ENCODE measurements at regions not wholly inside any gene's neighbourhood (a gene's known extent, or its start where the extent isn't known, plus 50 kb on each side); places are given as distances from the start of the nearest gene placed in this dataset.

- no peak for ATAC-seq
- no TSS peak for BruUV-seq (replicated peaks)
- H2AFZ ChIP-seq (ENCODE audit: low read depth, low read length, poor library complexity, severe bottlenecking), result no peak overlapping the region
- no peak for TF ChIP-seq EGR1 (IDR thresholded peaks at IDR 0.05; ENCODE audit: low read depth)
- no peak for TF ChIP-seq CBX3 (IDR thresholded peaks at IDR 0.05; ENCODE audit: low read depth)
- TF ChIP-seq EZH2phosphoT487 (IDR thresholded peaks at IDR 0.05; ENCODE audit: borderline replicate concordance), result no peak
- no peak for TF ChIP-seq JUND (IDR thresholded peaks at IDR 0.05)
- TF ChIP-seq MAX (IDR thresholded peaks at IDR 0.05), result no peak
- no peak for TF ChIP-seq FOSL1 (IDR thresholded peaks at IDR 0.05; ENCODE audit: low read depth)
- no peak for TF ChIP-seq CTCF (IDR thresholded peaks at IDR 0.05 in 2 of 3, conservative IDR thresholded peaks at IDR 0.05 in 1 of 3; ENCODE audit: borderline replicate concordance in 1 of 3, insufficient read depth in 1 of 3, low read depth in 2 of 3, low read length in 2 of 3)
- TF ChIP-seq REST (IDR thresholded peaks at IDR 0.05; ENCODE audit: low read depth), result no peak
- TF ChIP-seq SRF (IDR thresholded peaks at IDR 0.05; ENCODE audit: low read depth), result no peak
- no peak for TF ChIP-seq TCF7L2 (IDR thresholded peaks at IDR 0.05; ENCODE audit: borderline replicate concordance, extremely low read depth, insufficient read depth, insufficient read length)
- no peak for TF ChIP-seq POLR2A (IDR thresholded peaks at IDR 0.05; ENCODE audit: borderline replicate concordance, extremely low read depth, insufficient read depth, insufficient read length)
- TF ChIP-seq POLR2AphosphoS5 (IDR thresholded peaks at IDR 0.05; ENCODE audit: low read depth, low read length), result no peak
- TF ChIP-seq ZNF274 (IDR thresholded peaks at IDR 0.05; ENCODE audit: low read depth, low read length), result no peak
- TF ChIP-seq SIN3A (IDR thresholded peaks at IDR 0.05; ENCODE audit: low read depth), result no peak
- TF ChIP-seq CEBPB (IDR thresholded peaks at IDR 0.05; ENCODE audit: low read depth), result no peak
- no peak for TF ChIP-seq EZH2 (IDR thresholded peaks at IDR 0.05)
- no peak for TF ChIP-seq ATF3 (IDR thresholded peaks at IDR 0.05)
- TF ChIP-seq ZFX (IDR thresholded peaks at IDR 0.05), result no peak
- no peak for TF ChIP-seq ELF1 (IDR thresholded peaks at IDR 0.05; ENCODE audit: borderline replicate concordance, low read depth)
- H3K79me2 ChIP-seq (ENCODE audit: insufficient read depth, low read length), result no peaks in the 10 kb centered on the region
- H3K27me3 ChIP-seq (ENCODE audit: insufficient read depth, low read length), result no peaks in the 10 kb centered on the region
- no peaks in the 10 kb centered on the region; the same call in 1 of the 2 replicates for H3K9me2 ChIP-seq (ENCODE audit: insufficient read depth)
- H3K27ac ChIP-seq (ENCODE audit: low read depth, low read length), result no peak overlapping the region
- no peaks in the 10 kb centered on the region for H4K20me1 ChIP-seq (ENCODE audit: insufficient read depth)
- H3K4me2 ChIP-seq (ENCODE audit: low read length), result no peak overlapping the region
- RAD21 ChIA-PET (ENCODE audit: low non-redundant PET in 1 of 2, low total read pairs in 2 of 2, uncharacterized antibody in 2 of 2, unreplicated experiment in 2 of 2), result no interaction called here
- POLR2A ChIA-PET, result no interaction called here
- intact Hi-C loops (cut with micrococcal nuclease), result no loop called here
- H3K9me3 ChIP-seq (ENCODE audit: control insufficient read depth in 1 of 2, insufficient read depth in 1 of 2, low read depth in 1 of 2, low read length in 2 of 2), result no peaks in the 10 kb centered on the region
- no peak for DNase-seq (ENCODE audit: low read depth, low spot score)
- H3K9ac ChIP-seq (ENCODE audit: low read length), result no peak overlapping the region
- no peaks in the 10 kb centered on the region for H3K36me3 ChIP-seq (ENCODE audit: control insufficient read depth in 1 of 2, insufficient read depth in 2 of 2, low read length in 2 of 2)
- no peak overlapping the region for H3K4me3 ChIP-seq (replicated peaks in 1 of 2; ENCODE audit: low read depth in 1 of 2, low read length in 2 of 2)
- H3K4me1 ChIP-seq (ENCODE audit: control insufficient read depth in 1 of 2, insufficient read depth in 2 of 2, low read length in 2 of 2), result peaks cover 0 to 7% of the 10 kb centered on the region in 2 experiments; a peak in 1 of 4 replicates
- CTCF ChIA-PET, result no interaction called here
Observed at GRCh38 chr4:95714571-95714970, 125.3 kb upstream of the PDHA2 start.
